Right lobe of liver (tissue), 4 donors: ENCODE measurements at regions not wholly inside any gene's neighbourhood (a gene's known extent, or its start where the extent isn't known, plus 50 kb on each side); places are given as distances from the start of the nearest gene placed in this dataset.
"Not testable (repeated sequence)": the region's sequence is repeated elsewhere in the genome, so short reads cannot be mapped to it uniquely, and the experiment has no call there.

Experiments
- CTCF ChIP-seq, 4 donors: fragments of 200-600 bp in 3 of 4; fragments of 450-650 bp in 1 of 4; IDR thresholded peaks; one replicate each; pipeline versions ENCODE4 v1.5.1 to v1.8.0; 2016 to 2022; ENCODE audit warnings: antibody characterized with exemption in 4 of 4, mild to moderate bottlenecking in 2 of 4
- POLR2A ChIP-seq: fragments of 450-650 bp; IDR thresholded peaks from one replicate; pipeline ENCODE4 v1.6.1; 2017; ENCODE audit warnings: antibody characterized with exemption, mild to moderate bottlenecking
- donor health status: DM: no; HTN: no; CAD: no.
- donor health status: DM: no; HTN: no; CAD: no.
- donor health status: DM: no; HTN: yes; CAD: no.

DNA sequence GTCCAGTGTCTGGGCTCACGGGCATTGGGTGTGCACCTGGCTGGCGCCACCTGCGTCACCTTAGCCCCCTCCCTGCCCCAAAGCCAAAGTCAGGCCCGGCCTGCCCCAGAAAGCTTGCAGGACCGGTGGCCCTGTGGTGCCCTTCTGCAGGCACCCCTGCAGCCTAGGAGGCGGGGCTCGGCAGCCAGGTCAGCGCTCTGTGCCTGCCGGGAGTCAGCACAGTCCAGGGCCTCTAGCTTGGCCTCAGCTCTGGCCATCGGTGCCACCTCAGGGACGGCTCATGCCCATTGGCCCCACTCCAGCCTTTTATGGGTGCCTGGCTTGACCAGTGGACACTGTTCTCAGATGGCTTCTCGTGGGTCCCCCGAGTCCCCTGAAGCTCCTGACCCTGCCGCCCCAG lies 118.5 kb downstream of the TMEM121 start:
- not testable (repeated sequence) for TF ChIP-seq POLR2A; CTCF (IDR thresholded peaks at IDR 0.05)
